WTC11 (cell line): ENCODE measurements at regions not wholly inside any gene's neighbourhood (a gene's known extent, or its start where the extent isn't known, plus 50 kb on each side); places are given as distances from the start of the nearest gene placed in this dataset.

Source experiments
- KAT7 ChIP-seq: sonication (generic); formaldehyde crosslinking; IDR thresholded peaks from 2 replicates; pipeline ENCODE4 v1.8.1; 2023; ENCODE audit warnings: missing genetic modification reagents, mild to moderate bottlenecking, borderline replicate concordance
- MXD4 ChIP-seq: fragments of 250-450 bp; sonication (Bioruptor Pico); IDR thresholded peaks from 2 replicates; pipeline ENCODE4 v1.8.0; 2021; ENCODE audit warnings: mild to moderate bottlenecking, moderate library complexity, borderline replicate concordance
- NFYB ChIP-seq: sonication (generic); formaldehyde crosslinking; conservative IDR thresholded peaks from 2 replicates; pipeline ENCODE4 v1.8.0; 2022; ENCODE audit warnings: low read depth, missing genetic modification reagents
- ZNF317 ChIP-seq: sonication (generic); formaldehyde crosslinking; IDR thresholded peaks from 2 replicates; pipeline ENCODE4 v1.8.1; 2023; ENCODE audit warnings: low read depth, mild to moderate bottlenecking, moderate library complexity, missing genetic modification reagents, borderline replicate concordance
- TF ChIP-seq, protein P1 (sequence below): sonication (generic); formaldehyde crosslinking; IDR thresholded peaks from 2 replicates; pipeline ENCODE4 v1.8.1; 2023; ENCODE audit warnings: mild to moderate bottlenecking, missing genetic modification reagents, moderate library complexity
- TF ChIP-seq, protein P2 (sequence below): fragments of 200-600 bp; IDR thresholded peaks from 2 replicates; pipeline ENCODE4 v1.8.0; 2022; ENCODE audit warnings: antibody characterized with exemption
- TF ChIP-seq, protein P3 (sequence below): sonication (generic); formaldehyde crosslinking; IDR thresholded peaks from 2 replicates; pipeline ENCODE4 v1.8.0; 2022; ENCODE audit warnings: mild to moderate bottlenecking, missing genetic modification reagents
- TF ChIP-seq, protein P4 (sequence below): sonication (generic); formaldehyde crosslinking; IDR thresholded peaks from 2 replicates; pipeline ENCODE4 v1.8.1; 2023; ENCODE audit warnings: mild to moderate bottlenecking, missing genetic modification reagents
- TF ChIP-seq, protein P5 (sequence below): sonication (generic); formaldehyde crosslinking; IDR thresholded peaks from 2 replicates; pipeline ENCODE4 v1.8.1; 2023; ENCODE audit warnings: mild to moderate bottlenecking, missing genetic modification reagents
- TF ChIP-seq, protein P6 (sequence below): sonication (generic); formaldehyde crosslinking; IDR thresholded peaks from 2 replicates; pipeline ENCODE4 v1.8.1; 2023; ENCODE audit warnings: mild to moderate bottlenecking, missing genetic modification reagents, moderate library complexity
- TF ChIP-seq, protein P7 (sequence below): sonication (generic); formaldehyde crosslinking; IDR thresholded peaks from 2 replicates; pipeline ENCODE4 v1.8.0; 2022; ENCODE audit warnings: mild to moderate bottlenecking, missing genetic modification reagents

DNA sequence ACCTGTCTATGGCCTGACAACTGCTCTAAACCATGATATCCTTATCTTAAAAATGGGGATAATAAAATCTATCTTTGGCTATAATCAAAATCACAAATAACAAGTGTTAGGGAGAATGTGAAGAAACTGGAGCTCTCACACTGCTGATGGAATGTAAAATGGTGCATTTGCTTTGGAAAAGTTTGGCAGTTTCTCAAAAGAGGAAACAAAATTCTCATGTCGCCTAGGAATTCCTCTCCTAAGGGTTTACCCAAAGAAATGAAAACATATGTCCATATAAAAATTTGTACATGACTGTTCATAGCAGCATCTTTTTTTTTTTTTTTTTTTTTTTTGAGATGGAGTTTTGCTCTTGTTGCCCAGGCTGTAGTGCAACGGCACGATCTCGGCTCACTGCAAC, 64.3 kb downstream of the ZNF281 start:
- TF ChIP-seq, protein P1, sequence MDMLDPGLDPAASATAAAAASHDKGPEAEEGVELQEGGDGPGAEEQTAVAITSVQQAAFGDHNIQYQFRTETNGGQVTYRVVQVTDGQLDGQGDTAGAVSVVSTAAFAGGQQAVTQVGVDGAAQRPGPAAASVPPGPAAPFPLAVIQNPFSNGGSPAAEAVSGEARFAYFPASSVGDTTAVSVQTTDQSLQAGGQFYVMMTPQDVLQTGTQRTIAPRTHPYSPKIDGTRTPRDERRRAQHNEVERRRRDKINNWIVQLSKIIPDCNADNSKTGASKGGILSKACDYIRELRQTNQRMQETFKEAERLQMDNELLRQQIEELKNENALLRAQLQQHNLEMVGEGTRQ (CRISPR knock-in tag): no peak
- TF ChIP-seq, protein P2, sequence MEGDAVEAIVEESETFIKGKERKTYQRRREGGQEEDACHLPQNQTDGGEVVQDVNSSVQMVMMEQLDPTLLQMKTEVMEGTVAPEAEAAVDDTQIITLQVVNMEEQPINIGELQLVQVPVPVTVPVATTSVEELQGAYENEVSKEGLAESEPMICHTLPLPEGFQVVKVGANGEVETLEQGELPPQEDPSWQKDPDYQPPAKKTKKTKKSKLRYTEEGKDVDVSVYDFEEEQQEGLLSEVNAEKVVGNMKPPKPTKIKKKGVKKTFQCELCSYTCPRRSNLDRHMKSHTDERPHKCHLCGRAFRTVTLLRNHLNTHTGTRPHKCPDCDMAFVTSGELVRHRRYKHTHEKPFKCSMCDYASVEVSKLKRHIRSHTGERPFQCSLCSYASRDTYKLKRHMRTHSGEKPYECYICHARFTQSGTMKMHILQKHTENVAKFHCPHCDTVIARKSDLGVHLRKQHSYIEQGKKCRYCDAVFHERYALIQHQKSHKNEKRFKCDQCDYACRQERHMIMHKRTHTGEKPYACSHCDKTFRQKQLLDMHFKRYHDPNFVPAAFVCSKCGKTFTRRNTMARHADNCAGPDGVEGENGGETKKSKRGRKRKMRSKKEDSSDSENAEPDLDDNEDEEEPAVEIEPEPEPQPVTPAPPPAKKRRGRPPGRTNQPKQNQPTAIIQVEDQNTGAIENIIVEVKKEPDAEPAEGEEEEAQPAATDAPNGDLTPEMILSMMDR: no peak
- TF ChIP-seq, protein P3, sequence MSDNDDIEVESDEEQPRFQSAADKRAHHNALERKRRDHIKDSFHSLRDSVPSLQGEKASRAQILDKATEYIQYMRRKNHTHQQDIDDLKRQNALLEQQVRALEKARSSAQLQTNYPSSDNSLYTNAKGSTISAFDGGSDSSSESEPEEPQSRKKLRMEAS: no peak
- no peak for TF ChIP-seq NFYB
- TF ChIP-seq, protein P4, sequence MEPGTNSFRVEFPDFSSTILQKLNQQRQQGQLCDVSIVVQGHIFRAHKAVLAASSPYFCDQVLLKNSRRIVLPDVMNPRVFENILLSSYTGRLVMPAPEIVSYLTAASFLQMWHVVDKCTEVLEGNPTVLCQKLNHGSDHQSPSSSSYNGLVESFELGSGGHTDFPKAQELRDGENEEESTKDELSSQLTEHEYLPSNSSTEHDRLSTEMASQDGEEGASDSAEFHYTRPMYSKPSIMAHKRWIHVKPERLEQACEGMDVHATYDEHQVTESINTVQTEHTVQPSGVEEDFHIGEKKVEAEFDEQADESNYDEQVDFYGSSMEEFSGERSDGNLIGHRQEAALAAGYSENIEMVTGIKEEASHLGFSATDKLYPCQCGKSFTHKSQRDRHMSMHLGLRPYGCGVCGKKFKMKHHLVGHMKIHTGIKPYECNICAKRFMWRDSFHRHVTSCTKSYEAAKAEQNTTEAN: no peak
- TF ChIP-seq MXD4: no peak
- TF ChIP-seq, protein P5, sequence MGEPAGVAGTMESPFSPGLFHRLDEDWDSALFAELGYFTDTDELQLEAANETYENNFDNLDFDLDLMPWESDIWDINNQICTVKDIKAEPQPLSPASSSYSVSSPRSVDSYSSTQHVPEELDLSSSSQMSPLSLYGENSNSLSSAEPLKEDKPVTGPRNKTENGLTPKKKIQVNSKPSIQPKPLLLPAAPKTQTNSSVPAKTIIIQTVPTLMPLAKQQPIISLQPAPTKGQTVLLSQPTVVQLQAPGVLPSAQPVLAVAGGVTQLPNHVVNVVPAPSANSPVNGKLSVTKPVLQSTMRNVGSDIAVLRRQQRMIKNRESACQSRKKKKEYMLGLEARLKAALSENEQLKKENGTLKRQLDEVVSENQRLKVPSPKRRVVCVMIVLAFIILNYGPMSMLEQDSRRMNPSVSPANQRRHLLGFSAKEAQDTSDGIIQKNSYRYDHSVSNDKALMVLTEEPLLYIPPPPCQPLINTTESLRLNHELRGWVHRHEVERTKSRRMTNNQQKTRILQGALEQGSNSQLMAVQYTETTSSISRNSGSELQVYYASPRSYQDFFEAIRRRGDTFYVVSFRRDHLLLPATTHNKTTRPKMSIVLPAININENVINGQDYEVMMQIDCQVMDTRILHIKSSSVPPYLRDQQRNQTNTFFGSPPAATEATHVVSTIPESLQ (CRISPR knock-in tag): no peak
- TF ChIP-seq, protein P6, sequence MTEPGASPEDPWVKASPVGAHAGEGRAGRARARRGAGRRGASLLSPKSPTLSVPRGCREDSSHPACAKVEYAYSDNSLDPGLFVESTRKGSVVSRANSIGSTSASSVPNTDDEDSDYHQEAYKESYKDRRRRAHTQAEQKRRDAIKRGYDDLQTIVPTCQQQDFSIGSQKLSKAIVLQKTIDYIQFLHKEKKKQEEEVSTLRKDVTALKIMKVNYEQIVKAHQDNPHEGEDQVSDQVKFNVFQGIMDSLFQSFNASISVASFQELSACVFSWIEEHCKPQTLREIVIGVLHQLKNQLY (CRISPR knock-in tag): no peak
- TF ChIP-seq, protein P7, sequence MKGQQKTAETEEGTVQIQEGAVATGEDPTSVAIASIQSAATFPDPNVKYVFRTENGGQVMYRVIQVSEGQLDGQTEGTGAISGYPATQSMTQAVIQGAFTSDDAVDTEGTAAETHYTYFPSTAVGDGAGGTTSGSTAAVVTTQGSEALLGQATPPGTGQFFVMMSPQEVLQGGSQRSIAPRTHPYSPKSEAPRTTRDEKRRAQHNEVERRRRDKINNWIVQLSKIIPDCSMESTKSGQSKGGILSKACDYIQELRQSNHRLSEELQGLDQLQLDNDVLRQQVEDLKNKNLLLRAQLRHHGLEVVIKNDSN: no peak
- TF ChIP-seq KAT7 (CRISPR knock-in tag): no peak
- no peak for TF ChIP-seq ZNF317 (CRISPR knock-in tag)
